BJ (cell line): ENCODE measurements at regions not wholly inside any gene's neighbourhood (a gene's known extent, or its start where the extent isn't known, plus 50 kb on each side); places are given as distances from the start of the nearest gene placed in this dataset.

Source experiments
- CTCF ChIA-PET: fragments of 350-600 bp; formaldehyde crosslinking; extraction: SDS; loops from one replicate; lab custom pipeline; 2021; ENCODE audit warnings: antibody characterized with exemption, inconsistent platforms; lab: Yijun Ruan, JAX
- POLR2A ChIA-PET: fragments of 300-600 bp; sonication (Branson Sonifier 250); formaldehyde crosslinking; extraction: SDS; loops from one replicate; lab custom pipeline; 2021; ENCODE audit warnings: antibody characterized with exemption; lab: Charles Lee
- DNase-seq: peaks from one replicate; pipeline ENCODE4 v3.0.0-alpha.2; 2011; ENCODE audit warnings: low read depth
- H3K27me3 ChIP-seq: 2 replicates; pipeline ENCODE4 v1.6.0; 2011; ENCODE audit warnings: low read length; ENCODE audit not compliant: control insufficient read depth, insufficient read depth
- H3K36me3 ChIP-seq: 2 replicates; pipeline ENCODE4 v1.5.1; 2011; ENCODE audit warnings: low read length; ENCODE audit not compliant: control insufficient read depth, insufficient read depth
- H3K4me3 ChIP-seq: 2 replicates; pipeline ENCODE4 v1.5.1; 2011; ENCODE audit warnings: low read depth, mild to moderate bottlenecking, control low read depth, low read length
- TF ChIP-seq, protein P1 (sequence below): IDR thresholded peaks from 2 replicates; pipeline ENCODE4 v1.5.1; 2011; ENCODE audit warnings: low read depth, mild to moderate bottlenecking, control low read depth, inconsistent platforms, low read length, moderate library complexity; ENCODE audit not compliant: insufficient read depth

- Histone ChIP-seq H3K4me3 (no peak overlapping the region), H3K27me3 (no peaks in the 10 kb centered on the region), H3K36me3 (no peaks in the 10 kb centered on the region)
- TF ChIP-seq, protein P1, sequence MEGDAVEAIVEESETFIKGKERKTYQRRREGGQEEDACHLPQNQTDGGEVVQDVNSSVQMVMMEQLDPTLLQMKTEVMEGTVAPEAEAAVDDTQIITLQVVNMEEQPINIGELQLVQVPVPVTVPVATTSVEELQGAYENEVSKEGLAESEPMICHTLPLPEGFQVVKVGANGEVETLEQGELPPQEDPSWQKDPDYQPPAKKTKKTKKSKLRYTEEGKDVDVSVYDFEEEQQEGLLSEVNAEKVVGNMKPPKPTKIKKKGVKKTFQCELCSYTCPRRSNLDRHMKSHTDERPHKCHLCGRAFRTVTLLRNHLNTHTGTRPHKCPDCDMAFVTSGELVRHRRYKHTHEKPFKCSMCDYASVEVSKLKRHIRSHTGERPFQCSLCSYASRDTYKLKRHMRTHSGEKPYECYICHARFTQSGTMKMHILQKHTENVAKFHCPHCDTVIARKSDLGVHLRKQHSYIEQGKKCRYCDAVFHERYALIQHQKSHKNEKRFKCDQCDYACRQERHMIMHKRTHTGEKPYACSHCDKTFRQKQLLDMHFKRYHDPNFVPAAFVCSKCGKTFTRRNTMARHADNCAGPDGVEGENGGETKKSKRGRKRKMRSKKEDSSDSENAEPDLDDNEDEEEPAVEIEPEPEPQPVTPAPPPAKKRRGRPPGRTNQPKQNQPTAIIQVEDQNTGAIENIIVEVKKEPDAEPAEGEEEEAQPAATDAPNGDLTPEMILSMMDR: no peak
- DNase-seq: no peak
- ChIA-PET CTCF (interaction anchor here (1.3 kb wide), 1 partner anchor 208 kb away, joined by 3 read pairs; no protein-coding TSS in a partner anchor), POLR2A (no interaction called here)
Measured at GRCh38 chr7:47661051-47661714, 79.3 kb upstream of the TNS3 start.

- CTCF ChIA-PET: no interaction called here
- DNase-seq: no peak
- TF ChIP-seq, protein P1: no peak
- POLR2A ChIA-PET: no interaction called here
- Histone ChIP-seq H3K36me3 (no peaks in the 10 kb centered on the region), H3K4me3 (no peak overlapping the region), H3K27me3 (no peaks in the 10 kb centered on the region)
Measured at GRCh38 chr7:47659664-47660462, 78.0 kb upstream of the TNS3 start.

- H3K36me3 ChIP-seq: no peaks in the 10 kb centered on the region
- DNase-seq: no peak
- H3K4me3 ChIP-seq: no peak overlapping the region
- CTCF ChIA-PET: no interaction called here
- H3K27me3 ChIP-seq: no peaks in the 10 kb centered on the region
- TF ChIP-seq, protein P1: no peak
- POLR2A ChIA-PET: no interaction called here
Measured at GRCh38 chr7:47658886-47659635, 77.2 kb upstream of the TNS3 start.

- ChIA-PET CTCF (interaction anchor here (0.7 kb wide), 1 partner anchor 505 kb away, joined by 3 read pairs; no protein-coding TSS in a partner anchor), POLR2A (no interaction called here)
- Histone ChIP-seq H3K36me3 (no peaks in the 10 kb centered on the region), H3K27me3 (no peaks in the 10 kb centered on the region), H3K4me3 (no peak overlapping the region)
- DNase-seq: no peak
- TF ChIP-seq, protein P1: no peak
Measured at GRCh38 chr7:47657126-47657525, 75.2 kb upstream of the TNS3 start.
